Stomach (tissue), 8 donors: ENCODE measurements at regions not wholly inside any gene's neighbourhood (a gene's known extent, or its start where the extent isn't known, plus 50 kb on each side); places are given as distances from the start of the nearest gene placed in this dataset.
"Not testable (repeated sequence)": the region's sequence is repeated elsewhere in the genome, so short reads cannot be mapped to it uniquely, and the experiment has no call there.

Experiments used
- DNase-seq, 2 donors: peaks; one replicate each; pipeline versions ENCODE4 v3.0.0 to v3.0.0-alpha.2; 2013 to 2019
- H3K27ac ChIP-seq, 5 donors: fragments of 200-600 bp in 4 of 5; sonication (generic) in 4 of 5; one replicate each; pipeline ENCODE4 v1.5.1; 2013 to 2019; ENCODE audit warnings: mild to moderate bottlenecking in 1 of 5, moderate library complexity in 1 of 5
- H3K27me3 ChIP-seq, 3 donors: fragments of 200-600 bp; sonication (generic); one replicate each; pipeline ENCODE4 v1.5.1; 2017 to 2019; ENCODE audit warnings: mixed run types in 1 of 3
- H3K36me3 ChIP-seq, 4 donors: fragments of 200-600 bp; sonication (generic); 1 replicate in 3 of 4; 2 replicates in 1 of 4; pipeline ENCODE4 v1.5.1; 2016 to 2019
- H3K4me1 ChIP-seq, 4 donors: fragments of 200-600 bp; sonication (generic); one replicate each; pipeline ENCODE4 v1.5.1; 2016 to 2019
- H3K4me3 ChIP-seq, 4 donors: fragments of 200-600 bp; sonication (generic) in 3 of 4; one replicate each; pipeline ENCODE4 v1.5.1; 2016 to 2019; ENCODE audit warnings: mild to moderate bottlenecking in 1 of 4
- H3K9me3 ChIP-seq, 4 donors: fragments of 200-600 bp; sonication (generic); one replicate each; pipeline ENCODE4 v1.5.1; 2016 to 2019
- CTCF ChIP-seq, 7 experiments: fragments of 450-650 bp in 4 of 7; fragments of 200-600 bp in 3 of 7; sonication (generic) in 3 of 7; IDR thresholded peaks; one replicate each; pipeline ENCODE4 v1.5.1; 2016 to 2019; ENCODE audit warnings: antibody characterized with exemption in 7 of 7, control low read depth in 2 of 7, mild to moderate bottlenecking in 1 of 7
- EP300 ChIP-seq: sonication (generic); formaldehyde crosslinking; IDR thresholded peaks from one replicate; pipeline ENCODE4 v1.6.1; 2017; ENCODE audit warnings: antibody characterized with exemption
- POLR2A ChIP-seq, 4 donors: fragments of 450-650 bp; IDR thresholded peaks; one replicate each; pipeline ENCODE4 v1.6.1; 2016; ENCODE audit warnings: antibody characterized with exemption in 4 of 4, control low read depth in 2 of 4, mild to moderate bottlenecking in 1 of 4, moderate library complexity in 1 of 4
- POLR2AphosphoS5 ChIP-seq, 3 donors: sonication (generic); formaldehyde crosslinking; IDR thresholded peaks; one replicate each; pipeline ENCODE4 v1.6.1; 2016; ENCODE audit warnings: antibody characterized with exemption in 3 of 3
- WGBS, 5 donors: extraction: QIAGEN DNeasy Blood & Tissue Kit in 3 of 5; methylation state at CpG; one replicate each; pipeline versions ENCODE4 v1.1.5 to v1.1.7; 2013 to 2018; 5-methylcytosine and 5-hydroxymethylcytosine counted together
- intact Hi-C: fragments of 100-400 bp; cut with DNase I; formaldehyde crosslinking; loops from one replicate; pipeline ENCODE4 v1.15.1; 2023; ENCODE audit warnings: low total_unique reads
- donor health status: healthy with polysubstance abuse.
- donor health status: Bipolar disorder and iron deficiency.
- donor health status: healthy.

- H3K4me3 ChIP-seq: no peak overlapping the region
- no peaks in the 10 kb centered on the region for H3K4me1 ChIP-seq
- H3K27me3 ChIP-seq: peaks cover 0 to 16% (median 0%) of the 10 kb centered on the region in 3 donors
- H3K9me3 ChIP-seq: peaks cover 0 to 24% (median 16%) of the 10 kb centered on the region in 4 donors
- DNase-seq: no peak
- no peak overlapping the region for H3K27ac ChIP-seq
- 81 to 85% (median 82%) methylated on average over 7 of the region's 7 CpGs for WGBS, 5 donors
- no peaks in the 10 kb centered on the region for H3K36me3 ChIP-seq
- intact Hi-C loops: no loop called here
- TF ChIP-seq POLR2A (IDR thresholded peaks at IDR 0.05) (no peak), POLR2AphosphoS5 (IDR thresholded peaks at IDR 0.05) (no peak), EP300 (no peak), CTCF (IDR thresholded peaks at IDR 0.05) (no peak)
Observed at GRCh38 chr9:124084087-124084486, 72.5 kb downstream of the LHX2 start.

GRCh38 chr9:124087226-124087625 is 75.7 kb downstream of the LHX2 start:
- peaks cover 0 to 24% (median 16%) of the 10 kb centered on the region in 4 donors for H3K9me3 ChIP-seq
- no peak for DNase-seq
- WGBS, 5 donors: 78 to 90% (median 88%) methylated on average over 2 of the region's 2 CpGs

GRCh38 chr9:124088476-124088837 is 76.9 kb downstream of the LHX2 start:
- peak overlapping the region in 1 of 4 donors; percentile 19 for H3K4me3 ChIP-seq

More at GRCh38 chr9:124087226-124087625, 75.7 kb downstream of the LHX2 start:
- TF ChIP-seq POLR2AphosphoS5 (IDR thresholded peaks at IDR 0.05) (no peak), EP300 (no peak), CTCF (IDR thresholded peaks at IDR 0.05) (no peak), POLR2A (IDR thresholded peaks at IDR 0.05) (no peak)
- Histone ChIP-seq H3K27ac (no peak overlapping the region), H3K4me3 (no peak overlapping the region), H3K27me3 (peaks cover 0 to 23% (median 0%) of the 10 kb centered on the region in 3 donors), H3K4me1 (no peaks in the 10 kb centered on the region), H3K36me3 (no peaks in the 10 kb centered on the region)
- intact Hi-C loops: no loop called here

GRCh38 chr9:124089631-124090488 is 78.3 kb downstream of the LHX2 start:
- H3K27ac ChIP-seq, H3K27me3 ChIP-seq, H3K4me3 ChIP-seq, H3K4me1 ChIP-seq, intact Hi-C loops, DNase-seq, H3K36me3 ChIP-seq: not testable (repeated sequence)
- 67 to 76% (median 73%) methylated on average over 9 of the region's 9 CpGs for WGBS, 5 donors
- H3K9me3 ChIP-seq: peaks cover 0 to 19% (median 15%) of the 10 kb centered on the region in 4 donors

More at GRCh38 chr9:124088476-124088837, 76.9 kb downstream of the LHX2 start:
- Histone ChIP-seq H3K4me1 (no peaks in the 10 kb centered on the region), H3K27ac (no peak overlapping the region), H3K9me3 (peaks cover 0 to 24% (median 16%) of the 10 kb centered on the region in 4 donors), H3K36me3 (no peaks in the 10 kb centered on the region), H3K27me3 (peaks cover 0 to 13% (median 0%) of the 10 kb centered on the region in 3 donors)
- TF ChIP-seq POLR2A (IDR thresholded peaks at IDR 0.05): no peak
- no peak for TF ChIP-seq CTCF (IDR thresholded peaks at IDR 0.05)
- no peak for TF ChIP-seq POLR2AphosphoS5 (IDR thresholded peaks at IDR 0.05)
- no peak for TF ChIP-seq EP300
- intact Hi-C loops: no loop called here
- peak in 1 of 2 donors; percentile 67 for DNase-seq
- WGBS, 5 donors: 47 to 70% (median 59%) methylated on average over 13 of the region's 13 CpGs
